Activated naive CD8-positive, alpha-beta T cell (primary cell): ENCODE measurements at regions not wholly inside any gene's neighbourhood (a gene's known extent, or its start where the extent isn't known, plus 50 kb on each side); places are given as distances from the start of the nearest gene placed in this dataset.

ENCODE experiments used
- H3K27ac Mint-ChIP-seq: one replicate; pipeline ENCODE4 v1.8.0; 2021; ENCODE audit warnings: mixed read lengths
- H3K27me3 Mint-ChIP-seq: one replicate; pipeline ENCODE4 v1.8.0; 2021; ENCODE audit warnings: mixed read lengths
- H3K36me3 Mint-ChIP-seq: one replicate; pipeline ENCODE4 v1.8.0; 2021; ENCODE audit warnings: mixed read lengths
- H3K4me1 Mint-ChIP-seq: one replicate; pipeline ENCODE4 v1.8.0; 2021; ENCODE audit warnings: low read depth, mixed read lengths
- H3K4me3 Mint-ChIP-seq: one replicate; pipeline ENCODE4 v1.8.0; 2021; ENCODE audit warnings: mild to moderate bottlenecking, mixed read lengths
- H3K9me3 Mint-ChIP-seq: one replicate; pipeline ENCODE4 v1.8.0; 2021; ENCODE audit warnings: low read depth, mixed read lengths

DNA sequence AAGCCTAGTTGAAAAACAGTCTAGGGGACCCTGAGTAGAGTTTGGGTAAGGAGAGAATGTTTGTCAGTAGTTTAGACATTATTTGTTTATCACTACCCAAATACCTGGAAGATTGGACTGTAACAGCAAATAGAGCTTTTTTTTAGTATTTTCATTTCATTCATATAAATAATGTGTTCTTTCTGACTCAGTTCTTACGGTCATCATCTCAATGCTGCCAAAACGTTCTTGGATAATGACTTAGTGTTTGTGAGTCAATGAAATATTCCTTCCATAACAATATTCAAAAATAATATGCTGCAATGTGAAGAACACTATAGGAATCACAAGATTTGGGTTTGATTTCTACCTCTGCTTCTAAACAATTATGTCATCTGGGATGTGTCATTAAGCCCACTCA lies 400.0 kb upstream of the PKN2 start:
- H3K9me3 Mint-ChIP-seq: peaks cover 9% of the 10 kb centered on the region
- peaks cover 1% of the 10 kb centered on the region for H3K27me3 Mint-ChIP-seq
- H3K36me3 Mint-ChIP-seq: no peaks in the 10 kb centered on the region
- H3K4me3 Mint-ChIP-seq: no peak overlapping the region
- H3K27ac Mint-ChIP-seq: no peak overlapping the region
- no peaks in the 10 kb centered on the region for H3K4me1 Mint-ChIP-seq

GRCh38 chr1:88284666-88285366 lies 399.3 kb upstream of the PKN2 start:
- peaks cover 6% of the 10 kb centered on the region for H3K9me3 Mint-ChIP-seq
- peaks cover 1% of the 10 kb centered on the region for H3K27me3 Mint-ChIP-seq
- no peak overlapping the region for H3K4me3 Mint-ChIP-seq
- no peaks in the 10 kb centered on the region for H3K4me1 Mint-ChIP-seq
- no peaks in the 10 kb centered on the region for H3K36me3 Mint-ChIP-seq
- H3K27ac Mint-ChIP-seq: no peak overlapping the region

GRCh38 chr1:88286716-88287115 lies 397.4 kb upstream of the PKN2 start:
- no peak overlapping the region for H3K27ac Mint-ChIP-seq
- no peak overlapping the region for H3K4me3 Mint-ChIP-seq
- H3K36me3 Mint-ChIP-seq: no peaks in the 10 kb centered on the region
- H3K4me1 Mint-ChIP-seq: no peaks in the 10 kb centered on the region
- H3K27me3 Mint-ChIP-seq: peaks cover 1% of the 10 kb centered on the region
- H3K9me3 Mint-ChIP-seq: peaks cover 4% of the 10 kb centered on the region

- no peaks in the 10 kb centered on the region for H3K27me3 Mint-ChIP-seq
- no peak overlapping the region for H3K27ac Mint-ChIP-seq
- H3K9me3 Mint-ChIP-seq: no peaks in the 10 kb centered on the region
- no peaks in the 10 kb centered on the region for H3K4me1 Mint-ChIP-seq
- no peak overlapping the region for H3K4me3 Mint-ChIP-seq
- no peaks in the 10 kb centered on the region for H3K36me3 Mint-ChIP-seq
These were observed 395.5 kb upstream of the PKN2 start for GRCh38 chr1:88288571-88288970.

- Mint-ChIP-seq H3K27ac (no peak overlapping the region), H3K4me1 (no peaks in the 10 kb centered on the region), H3K27me3 (no peaks in the 10 kb centered on the region), H3K9me3 (no peaks in the 10 kb centered on the region), H3K36me3 (no peaks in the 10 kb centered on the region), H3K4me3 (no peak overlapping the region)
These were observed 394.5 kb upstream of the PKN2 start for GRCh38 chr1:88289401-88290102.

DNA sequence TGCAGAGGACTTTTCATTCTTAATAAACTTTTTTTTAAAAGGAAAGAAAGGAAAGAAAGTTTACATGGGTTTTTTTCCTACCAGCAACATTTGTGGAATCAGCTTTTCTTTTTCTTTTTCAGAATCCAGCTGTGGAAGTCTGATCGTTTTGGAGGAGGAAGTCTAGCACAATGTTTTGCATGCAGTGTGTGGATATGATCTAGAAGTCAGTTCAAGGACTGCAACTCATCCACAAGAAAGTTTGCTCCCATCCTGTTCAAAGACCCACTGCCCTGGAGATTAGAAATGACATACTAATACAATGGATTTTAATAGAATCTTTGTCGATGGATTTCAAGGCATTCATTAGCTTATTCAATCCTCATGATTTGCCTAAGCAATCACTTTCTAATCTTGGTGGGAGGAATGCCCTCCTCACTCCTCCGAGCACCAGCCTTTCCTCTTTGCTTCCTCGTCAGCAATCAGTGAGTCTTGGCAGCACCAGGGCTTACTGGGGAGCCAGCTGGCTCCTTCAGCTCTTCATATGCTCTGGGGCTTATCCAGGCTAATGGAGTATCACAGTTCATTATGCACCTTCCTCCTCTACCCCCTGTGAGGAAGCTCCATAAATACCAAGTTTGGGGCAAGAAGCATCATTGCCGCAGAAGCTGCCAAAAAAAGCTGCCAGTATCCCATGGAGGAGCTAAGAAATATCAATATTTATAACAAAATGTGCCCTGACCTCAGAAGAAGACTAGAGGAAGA lies 392.3 kb upstream of the PKN2 start:
- H3K27me3 Mint-ChIP-seq: no peaks in the 10 kb centered on the region

GRCh38 chr1:88293691-88294190 lies 390.3 kb upstream of the PKN2 start:
- Mint-ChIP-seq H3K9me3 (no peaks in the 10 kb centered on the region), H3K36me3 (no peaks in the 10 kb centered on the region), H3K4me3 (no peak overlapping the region), H3K27ac (no peak overlapping the region), H3K4me1 (no peaks in the 10 kb centered on the region), H3K27me3 (no peaks in the 10 kb centered on the region)

More for the DNA sequence above, 392.3 kb upstream of the PKN2 start:
- H3K4me3 Mint-ChIP-seq: no peak overlapping the region
- H3K27ac Mint-ChIP-seq: no peak overlapping the region
- no peaks in the 10 kb centered on the region for H3K9me3 Mint-ChIP-seq
- no peaks in the 10 kb centered on the region for H3K36me3 Mint-ChIP-seq
- no peaks in the 10 kb centered on the region for H3K4me1 Mint-ChIP-seq

DNA sequence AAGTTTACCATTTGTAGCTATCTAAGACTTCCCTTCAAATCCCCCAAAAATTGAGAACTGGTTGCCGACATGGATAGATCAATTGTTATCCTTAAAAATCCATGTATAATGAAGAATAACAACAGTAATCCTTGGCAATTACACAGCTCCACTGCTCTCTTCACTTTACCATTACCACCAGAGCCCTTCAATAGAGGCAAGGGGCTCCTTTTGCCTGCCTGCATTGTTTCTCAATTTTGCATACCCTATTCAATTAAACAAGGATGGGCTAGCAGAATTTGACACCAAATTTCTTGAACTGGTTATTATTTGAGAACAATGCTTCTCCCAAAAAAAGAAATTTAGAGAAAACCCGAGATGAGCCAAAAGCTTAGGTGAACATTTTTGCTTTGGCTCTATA lies 387.8 kb upstream of the PKN2 start:
- no peaks in the 10 kb centered on the region for H3K4me1 Mint-ChIP-seq

GRCh38 chr1:88296642-88297041 lies 387.4 kb upstream of the PKN2 start:
- Mint-ChIP-seq H3K27me3 (no peaks in the 10 kb centered on the region), H3K4me1 (no peaks in the 10 kb centered on the region), H3K9me3 (no peaks in the 10 kb centered on the region), H3K27ac (no peak overlapping the region), H3K36me3 (no peaks in the 10 kb centered on the region), H3K4me3 (no peak overlapping the region)

More for the DNA sequence above, 387.8 kb upstream of the PKN2 start:
- Mint-ChIP-seq H3K4me3 (no peak overlapping the region), H3K9me3 (no peaks in the 10 kb centered on the region), H3K27me3 (no peaks in the 10 kb centered on the region), H3K27ac (no peak overlapping the region), H3K36me3 (no peaks in the 10 kb centered on the region)

DNA sequence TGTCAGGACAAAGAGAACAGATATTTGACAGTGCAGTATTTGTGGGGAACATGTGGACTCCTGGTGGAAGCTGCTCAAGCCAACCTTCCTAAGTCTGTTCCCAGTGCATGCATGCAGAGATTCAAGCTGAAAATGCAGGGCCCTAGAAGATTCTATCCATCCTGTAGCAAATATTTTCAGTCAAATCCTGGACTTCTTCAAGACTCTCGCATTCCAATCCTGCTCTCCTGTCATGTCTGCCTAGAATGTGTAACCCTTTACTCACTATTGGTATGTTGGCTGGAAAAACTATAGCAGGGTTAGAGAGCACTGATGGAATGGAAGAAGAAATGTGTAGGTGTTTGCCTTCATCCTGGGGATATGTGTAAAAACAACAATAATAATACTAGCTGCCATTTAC lies 385.6 kb upstream of the PKN2 start:
- Mint-ChIP-seq H3K4me3 (no peak overlapping the region), H3K27me3 (no peaks in the 10 kb centered on the region), H3K27ac (no peak overlapping the region), H3K4me1 (no peaks in the 10 kb centered on the region), H3K36me3 (no peaks in the 10 kb centered on the region), H3K9me3 (no peaks in the 10 kb centered on the region)

GRCh38 chr1:88300752-88301263 lies 383.3 kb upstream of the PKN2 start:
- peaks cover under 1% of the 10 kb centered on the region for H3K27me3 Mint-ChIP-seq
- H3K4me1 Mint-ChIP-seq: no peaks in the 10 kb centered on the region

DNA sequence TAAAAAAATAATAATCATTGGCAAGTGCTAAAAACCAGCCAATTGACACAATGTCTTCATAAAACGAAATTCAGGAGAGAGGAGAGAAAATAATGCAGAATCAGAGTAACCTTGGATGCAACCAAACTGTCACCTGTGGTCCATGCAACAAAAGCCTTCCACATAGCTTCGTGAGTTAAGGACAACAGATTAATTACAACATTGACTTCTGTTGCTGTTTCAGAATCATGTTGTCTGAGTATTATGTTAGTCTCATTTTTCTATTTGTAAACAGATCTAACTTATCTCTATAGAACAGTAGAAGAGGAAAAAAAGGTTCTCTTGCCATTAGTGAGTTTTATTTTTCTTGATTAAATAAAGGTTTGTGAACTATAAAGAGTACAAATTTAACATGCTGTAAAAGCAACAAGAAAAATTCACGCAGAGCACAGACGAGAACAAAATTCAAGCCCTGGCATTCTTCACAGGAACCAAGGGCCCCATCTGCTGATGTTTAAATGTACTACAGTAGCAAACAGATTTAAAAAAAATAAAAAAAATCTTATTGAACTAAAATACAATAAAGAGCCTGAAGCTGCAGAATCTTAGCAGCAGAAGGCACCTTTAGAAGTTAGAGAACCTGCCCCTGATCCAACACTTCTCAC lies 381.1 kb upstream of the PKN2 start:
- no peak overlapping the region for H3K4me3 Mint-ChIP-seq
- peaks cover 7% of the 10 kb centered on the region for H3K9me3 Mint-ChIP-seq
- H3K27ac Mint-ChIP-seq: no peak overlapping the region
- H3K4me1 Mint-ChIP-seq: no peaks in the 10 kb centered on the region
- no peaks in the 10 kb centered on the region for H3K36me3 Mint-ChIP-seq
- H3K27me3 Mint-ChIP-seq: peaks cover 7% of the 10 kb centered on the region

More at GRCh38 chr1:88300752-88301263, 383.3 kb upstream of the PKN2 start:
- no peaks in the 10 kb centered on the region for H3K9me3 Mint-ChIP-seq
- no peak overlapping the region for H3K4me3 Mint-ChIP-seq
- H3K36me3 Mint-ChIP-seq: no peaks in the 10 kb centered on the region
- no peak overlapping the region for H3K27ac Mint-ChIP-seq

GRCh38 chr1:88311265-88311664 lies 372.8 kb upstream of the PKN2 start:
- Mint-ChIP-seq H3K4me1 (no peaks in the 10 kb centered on the region), H3K4me3 (no peak overlapping the region), H3K27me3 (peaks cover 4% of the 10 kb centered on the region), H3K27ac (no peak overlapping the region), H3K9me3 (peaks cover 12% of the 10 kb centered on the region), H3K36me3 (no peaks in the 10 kb centered on the region)

- no peak overlapping the region for H3K4me3 Mint-ChIP-seq
- H3K27me3 Mint-ChIP-seq: peaks cover 2% of the 10 kb centered on the region
- no peaks in the 10 kb centered on the region for H3K36me3 Mint-ChIP-seq
- H3K27ac Mint-ChIP-seq: no peak overlapping the region
- no peaks in the 10 kb centered on the region for H3K4me1 Mint-ChIP-seq
- peaks cover 8% of the 10 kb centered on the region for H3K9me3 Mint-ChIP-seq
These were observed 372.2 kb upstream of the PKN2 start for GRCh38 chr1:88311907-88312306.
